HG02870 (cell line): ENCODE measurements at regions not wholly inside any gene's neighbourhood (a gene's known extent, or its start where the extent isn't known, plus 50 kb on each side); places are given as distances from the start of the nearest gene placed in this dataset.

ENCODE experiments used
- ATAC-seq: cut with Tn5 transposase; IDR thresholded peaks from one replicate; pipeline ENCODE4 v1.9.1; 2021; ENCODE audit warnings: mild to moderate bottlenecking, moderate library complexity; ENCODE audit not compliant: unreplicated experiment

DNA sequence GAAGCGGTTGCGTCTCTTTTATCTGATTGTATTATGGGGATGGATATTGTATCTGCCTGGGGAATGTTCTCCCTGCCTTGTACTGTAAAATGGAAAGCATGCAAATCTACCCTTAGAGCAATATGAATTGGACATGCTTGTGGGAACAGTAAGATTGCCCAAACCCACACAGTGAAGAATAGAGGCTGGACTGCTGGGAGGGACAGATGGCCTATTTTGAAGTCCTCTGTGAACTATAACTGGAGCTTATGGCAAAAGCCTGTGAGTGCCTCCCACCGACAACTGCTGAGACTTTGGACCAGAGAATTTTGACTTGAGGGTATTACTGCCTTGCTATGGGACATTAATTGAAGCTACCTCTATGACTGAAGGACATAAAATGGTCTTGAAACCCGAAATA lies 168.9 kb downstream of the ERCC6L2 start:
- no peak for ATAC-seq

DNA sequence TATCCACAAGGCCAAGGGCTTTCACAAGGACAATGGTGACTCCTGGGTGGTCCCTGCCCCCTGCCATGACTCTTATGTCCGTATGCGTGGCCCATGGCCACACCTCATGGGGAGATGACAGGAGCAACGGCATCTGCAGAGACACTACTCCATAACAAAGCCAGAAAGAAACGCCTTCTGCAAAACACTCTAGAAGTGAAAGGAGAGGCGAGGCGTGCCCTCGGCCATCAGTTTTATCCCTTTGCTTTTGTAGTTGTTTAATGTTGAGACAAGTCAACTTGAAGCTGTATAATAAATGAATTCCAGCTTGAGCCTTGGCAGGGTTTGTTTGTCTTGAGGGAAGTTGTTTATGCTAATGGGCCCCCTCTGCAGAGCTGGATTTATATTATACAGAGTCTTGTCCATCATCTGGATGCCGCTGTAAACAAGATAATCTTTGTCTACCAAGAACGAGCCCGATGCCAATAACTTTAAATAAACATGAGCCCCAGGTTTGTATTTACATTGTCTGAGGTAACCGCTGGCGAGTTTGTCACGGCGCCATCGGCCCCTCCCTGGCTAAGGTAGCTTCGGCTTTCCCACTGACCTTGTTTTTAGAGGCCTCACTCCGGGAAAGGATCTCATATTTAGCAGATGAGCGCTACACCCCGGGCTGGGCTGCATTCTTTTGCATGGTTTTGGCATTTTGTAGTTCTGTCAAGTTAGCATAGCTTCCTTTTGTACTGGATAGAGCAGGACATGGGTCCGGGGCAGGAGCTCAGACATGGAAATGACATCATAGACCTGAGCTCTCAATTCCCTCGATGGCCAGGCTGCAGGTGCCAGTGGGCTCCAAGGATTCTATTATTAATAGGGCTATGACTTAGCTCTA lies 165.3 kb downstream of the ERCC6L2 start:
- no peak for ATAC-seq

DNA sequence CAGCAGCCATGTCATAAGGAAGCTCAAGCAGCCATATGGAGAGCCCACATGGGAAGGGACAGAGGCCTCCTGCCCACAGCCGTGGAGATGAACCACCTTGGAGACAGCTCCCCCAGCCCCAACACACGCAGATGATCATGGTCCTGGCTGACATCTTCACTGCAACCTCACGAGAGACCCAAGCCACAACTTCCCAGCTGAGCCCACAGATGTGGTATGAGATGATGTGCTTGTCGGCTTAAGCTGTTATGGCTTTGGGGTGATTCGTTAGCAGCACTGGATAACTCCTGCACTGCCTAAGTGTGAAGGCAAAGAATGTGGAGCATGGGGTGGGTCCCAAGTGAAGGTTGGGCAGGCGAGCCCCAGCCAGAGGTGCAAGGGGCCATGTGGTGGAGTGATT lies 163.4 kb downstream of the ERCC6L2 start:
- ATAC-seq, result no peak

DNA sequence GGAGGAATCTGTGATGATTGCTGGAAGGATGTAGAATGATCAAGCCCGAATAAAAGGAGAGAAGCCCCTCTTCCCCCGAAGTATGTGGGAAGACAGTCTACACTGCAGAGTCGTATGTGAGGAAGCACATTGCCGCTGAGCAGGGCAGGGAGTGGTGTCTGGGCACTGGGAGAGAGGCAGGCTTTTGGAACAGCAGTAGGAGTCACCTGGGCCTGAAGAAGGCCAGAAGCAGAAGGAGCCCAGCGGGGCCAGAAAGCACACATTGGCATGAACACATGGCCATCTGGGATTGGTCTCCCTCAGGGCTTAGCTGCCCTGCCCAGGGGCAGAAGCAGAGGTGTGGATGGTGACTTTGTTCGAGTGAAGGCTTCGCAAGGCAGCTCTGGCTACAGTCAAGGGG lies 162.8 kb downstream of the ERCC6L2 start:
- ATAC-seq, result no peak

DNA sequence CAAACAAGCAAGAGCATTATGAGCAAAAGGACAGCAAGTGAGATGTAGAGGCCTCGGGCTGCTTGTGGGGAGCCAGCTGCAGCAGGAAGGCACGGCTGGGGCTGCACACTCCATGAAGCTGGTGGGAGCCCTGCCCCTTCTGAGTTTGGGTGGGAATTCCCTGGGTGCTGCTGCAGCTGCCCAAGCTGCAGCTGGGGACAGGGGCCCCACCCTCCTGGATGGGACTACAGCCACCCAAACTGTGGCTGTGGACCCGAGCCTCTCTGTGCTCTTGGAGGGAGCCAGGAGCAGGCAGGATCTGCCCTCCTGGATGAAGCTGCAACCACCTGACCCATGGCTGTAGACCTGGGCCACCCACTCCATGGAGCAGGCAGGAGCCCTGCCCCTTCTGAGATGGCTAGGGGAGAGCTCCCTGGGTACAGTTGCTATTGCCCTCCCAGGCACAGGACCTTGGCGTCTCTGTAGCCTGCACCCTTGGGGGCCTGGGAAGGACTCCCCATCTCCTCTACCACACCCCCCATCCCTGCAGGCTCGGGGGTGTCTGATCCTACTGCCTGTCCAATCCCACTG lies 159.1 kb downstream of the ERCC6L2 start:
- ATAC-seq, result no peak

DNA sequence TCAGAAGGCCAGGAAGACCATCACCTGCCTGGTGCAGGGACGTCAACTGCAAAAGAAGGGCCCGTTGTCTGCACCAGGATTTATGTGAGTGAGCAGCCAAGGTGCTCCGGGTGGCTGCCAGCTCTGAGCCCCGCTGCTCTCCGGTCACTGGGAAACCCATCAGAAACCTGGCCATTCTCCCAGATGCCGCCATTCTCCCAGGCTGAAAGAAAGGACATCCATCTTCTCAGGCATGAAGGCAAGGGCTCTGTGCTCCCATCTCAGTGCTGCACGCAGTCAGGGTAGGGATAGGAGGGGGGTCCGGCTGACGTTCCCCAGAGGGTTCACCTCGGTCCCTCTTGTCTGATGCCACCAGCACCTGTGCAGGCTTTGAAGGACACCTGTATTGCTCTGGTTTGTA lies 158.4 kb downstream of the ERCC6L2 start:
- ATAC-seq, result no peak

DNA sequence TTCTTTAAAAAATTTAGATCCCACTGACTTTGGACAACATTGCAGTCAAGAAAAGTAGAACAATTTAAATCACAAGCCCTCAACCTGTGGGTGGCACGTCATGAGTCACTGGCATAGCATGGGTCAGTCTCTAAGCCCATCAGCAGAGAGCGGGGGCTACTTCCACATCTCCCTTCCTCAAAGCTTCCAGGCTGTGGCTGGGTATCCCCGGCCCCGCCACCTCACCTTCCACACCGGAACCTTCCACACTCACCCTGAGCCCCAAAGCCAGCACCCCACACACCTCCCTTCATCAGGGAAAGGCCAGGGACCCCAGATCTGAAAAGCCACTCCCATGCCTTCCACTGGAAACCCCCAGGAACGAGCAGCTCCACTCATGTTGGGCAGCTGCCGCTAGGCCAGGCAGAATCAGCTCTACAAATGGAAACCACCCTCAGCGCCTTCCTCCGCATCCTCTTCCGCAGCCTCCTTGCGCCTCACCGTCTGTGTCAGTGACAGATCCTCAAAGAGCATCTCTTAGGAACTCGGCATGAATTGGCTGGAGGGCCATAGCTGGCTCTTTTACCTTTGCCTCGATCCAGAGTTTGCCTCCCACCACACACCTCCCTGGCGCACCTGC lies 156.5 kb downstream of the ERCC6L2 start:
- no peak for ATAC-seq

DNA sequence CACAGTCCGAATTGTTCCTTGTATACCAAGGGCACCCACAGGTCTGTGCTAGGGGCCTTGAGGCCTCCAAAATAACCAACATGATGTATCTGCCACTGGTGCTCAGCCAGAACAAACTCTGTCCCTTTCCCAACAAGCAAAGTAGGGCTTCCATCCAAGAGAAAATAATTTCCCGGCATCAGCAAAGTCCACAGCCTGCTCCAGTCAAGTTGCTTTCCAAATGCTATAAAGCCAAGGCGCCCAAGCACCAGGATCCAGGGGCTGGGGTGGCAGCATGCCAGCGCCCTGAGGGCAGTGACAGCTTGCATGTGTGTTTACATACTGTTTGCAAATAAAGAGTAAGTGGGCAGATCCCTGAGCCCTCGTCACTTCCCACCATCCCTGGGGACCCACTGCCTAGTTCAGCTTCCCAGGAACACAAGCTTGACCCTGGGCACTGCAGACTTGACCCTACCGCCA lies 155.9 kb downstream of the ERCC6L2 start:
- ATAC-seq, result no peak

DNA sequence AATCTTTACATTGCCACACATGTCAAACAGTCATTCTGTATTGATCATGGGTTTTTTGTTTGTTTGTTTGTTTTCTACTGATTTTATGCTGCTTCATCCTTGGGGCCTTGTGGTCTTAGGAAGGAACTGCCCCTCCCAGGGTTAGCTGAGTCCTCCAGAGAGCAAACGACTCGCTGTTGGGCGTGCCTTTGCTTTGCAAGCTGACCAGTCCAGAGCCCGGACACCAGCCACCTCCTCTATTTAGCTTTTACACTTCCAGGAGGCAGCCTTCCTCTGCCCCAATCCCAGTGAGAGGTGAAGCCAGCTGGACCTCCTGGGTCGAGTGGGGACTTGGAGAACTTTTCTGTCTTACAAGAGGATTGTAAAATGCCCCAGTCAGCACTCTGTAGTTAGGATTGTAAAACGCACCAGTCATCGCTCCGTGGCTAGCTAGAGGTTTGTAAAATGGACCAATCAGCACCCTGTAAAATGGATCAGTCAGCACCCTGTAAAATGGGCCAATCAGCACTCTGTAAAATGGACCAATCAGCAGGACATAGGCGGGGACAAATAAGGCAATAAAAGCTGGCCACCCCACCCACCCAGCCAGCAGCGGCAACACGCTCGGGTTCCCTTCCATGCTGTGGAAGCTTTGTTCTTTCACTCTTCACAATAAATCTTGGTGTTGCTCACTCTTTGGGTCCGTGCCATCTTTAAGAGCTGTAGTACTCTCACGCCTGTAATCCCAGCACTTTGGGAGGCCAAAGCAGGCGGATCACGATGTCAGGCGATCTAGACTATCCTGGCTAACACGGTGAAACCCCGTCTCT lies 154.4 kb downstream of the ERCC6L2 start:
- no peak for ATAC-seq

DNA sequence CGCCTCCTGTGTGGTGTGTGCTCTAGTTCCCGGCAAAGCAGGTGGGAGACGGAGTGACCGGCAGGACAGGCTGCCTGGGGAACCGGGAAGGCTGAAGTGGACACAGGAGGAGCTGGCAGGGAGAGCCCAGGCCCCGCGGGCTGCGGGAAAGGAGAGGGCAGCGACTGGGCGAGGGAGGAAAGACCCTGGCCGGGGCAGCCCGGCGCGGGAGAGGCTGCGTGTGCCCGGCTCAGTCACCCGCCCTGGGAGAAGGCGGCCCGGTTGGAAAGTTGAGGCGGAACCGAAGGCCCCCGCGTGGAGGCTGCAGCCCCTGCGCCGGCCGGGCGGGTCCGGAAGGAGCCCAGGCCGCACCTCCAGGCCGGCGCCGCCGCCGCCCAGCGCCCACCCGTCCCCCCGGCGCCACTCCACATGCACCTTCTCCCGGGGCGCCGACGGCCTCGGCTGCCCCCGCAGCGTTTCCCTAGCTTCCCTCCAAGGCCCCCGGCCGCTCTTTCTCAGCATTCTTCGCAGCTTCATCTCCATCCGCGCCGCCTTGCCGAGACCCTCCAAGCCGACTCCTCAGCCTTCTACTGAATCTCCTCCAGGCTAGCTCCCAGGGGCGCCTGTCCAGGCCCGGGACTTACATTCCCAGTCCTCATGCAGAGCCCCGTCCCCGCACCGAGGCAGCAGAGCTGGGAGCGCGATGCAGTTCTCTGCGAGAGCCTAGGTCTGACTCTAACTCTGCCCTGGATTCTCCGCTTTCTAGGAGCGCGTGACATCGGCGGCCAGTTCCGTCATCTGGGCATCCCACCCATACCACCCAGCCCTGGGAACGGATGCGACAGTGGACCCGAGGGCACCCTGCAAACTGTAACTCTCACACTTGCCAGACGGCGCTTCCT lies 152.0 kb downstream of the ERCC6L2 start:
- ATAC-seq, result no peak

DNA sequence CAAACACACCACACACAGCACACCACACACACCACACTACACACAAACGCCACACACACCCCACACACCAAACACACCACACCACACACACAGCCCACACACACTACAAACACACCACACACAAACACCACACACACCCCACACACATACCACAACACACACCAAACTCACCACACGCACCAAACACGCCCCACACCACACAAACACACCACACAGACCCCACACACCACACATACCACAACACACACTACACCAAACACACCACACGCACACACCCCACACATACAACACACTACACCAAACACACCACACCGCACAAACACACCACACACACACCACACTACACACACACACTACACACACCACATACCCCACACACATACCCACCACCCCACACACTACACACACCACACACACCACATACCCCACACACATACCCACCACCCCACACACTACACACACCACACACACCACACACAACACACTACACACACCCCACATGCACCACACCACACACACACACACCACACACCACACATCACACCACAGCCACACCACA lies 151.2 kb downstream of the ERCC6L2 start:
- ATAC-seq, result no peak

DNA sequence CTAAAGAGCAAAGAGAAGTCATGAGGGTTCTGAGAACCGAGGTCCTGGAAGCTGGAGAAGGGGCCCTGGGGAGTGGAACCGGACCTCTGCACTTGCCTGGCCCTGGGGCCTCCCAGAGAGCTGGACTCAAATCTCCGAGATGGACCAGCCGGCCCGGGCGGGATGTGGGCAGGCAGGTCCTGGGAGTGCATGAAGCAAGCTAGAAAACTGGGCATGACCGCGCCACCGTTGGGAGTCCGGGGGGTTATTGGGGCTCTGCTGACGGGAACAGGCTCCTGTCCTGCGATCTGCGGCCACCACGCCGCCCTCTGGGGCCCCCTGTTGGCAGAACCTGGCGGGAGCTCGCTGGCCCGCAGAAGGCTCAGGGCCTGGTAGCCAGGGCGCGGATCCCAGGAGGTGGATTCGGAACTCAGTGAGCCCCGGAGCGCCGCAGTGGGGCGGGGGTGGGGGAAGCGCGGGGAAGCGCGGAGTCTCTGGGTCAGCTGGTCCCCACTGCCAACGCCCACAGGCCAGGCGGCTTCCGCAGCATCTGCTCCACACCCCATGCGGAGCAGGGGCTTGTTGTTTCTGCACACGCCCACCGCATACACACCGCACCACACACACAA lies 150.6 kb downstream of the ERCC6L2 start:
- ATAC-seq, result no peak

DNA sequence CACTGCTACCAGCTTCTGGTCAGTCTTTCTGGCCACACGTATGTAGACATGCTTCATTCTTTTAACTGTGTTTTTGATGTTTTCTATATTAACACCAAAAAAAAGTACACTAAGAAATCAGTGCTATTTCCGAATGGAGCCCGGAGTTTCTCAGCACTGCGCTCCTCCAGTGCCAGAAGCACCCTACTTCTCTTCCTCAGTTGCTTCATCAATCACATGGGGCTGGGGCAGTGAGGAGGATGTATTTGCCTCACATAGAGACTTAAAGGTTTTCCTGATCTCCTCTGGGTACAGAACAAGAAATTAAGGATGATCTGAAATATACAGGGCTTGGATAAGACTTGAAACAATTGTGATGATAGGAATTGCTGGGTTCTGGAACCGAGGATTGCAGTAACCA lies 148.0 kb downstream of the ERCC6L2 start:
- ATAC-seq, result no peak

DNA sequence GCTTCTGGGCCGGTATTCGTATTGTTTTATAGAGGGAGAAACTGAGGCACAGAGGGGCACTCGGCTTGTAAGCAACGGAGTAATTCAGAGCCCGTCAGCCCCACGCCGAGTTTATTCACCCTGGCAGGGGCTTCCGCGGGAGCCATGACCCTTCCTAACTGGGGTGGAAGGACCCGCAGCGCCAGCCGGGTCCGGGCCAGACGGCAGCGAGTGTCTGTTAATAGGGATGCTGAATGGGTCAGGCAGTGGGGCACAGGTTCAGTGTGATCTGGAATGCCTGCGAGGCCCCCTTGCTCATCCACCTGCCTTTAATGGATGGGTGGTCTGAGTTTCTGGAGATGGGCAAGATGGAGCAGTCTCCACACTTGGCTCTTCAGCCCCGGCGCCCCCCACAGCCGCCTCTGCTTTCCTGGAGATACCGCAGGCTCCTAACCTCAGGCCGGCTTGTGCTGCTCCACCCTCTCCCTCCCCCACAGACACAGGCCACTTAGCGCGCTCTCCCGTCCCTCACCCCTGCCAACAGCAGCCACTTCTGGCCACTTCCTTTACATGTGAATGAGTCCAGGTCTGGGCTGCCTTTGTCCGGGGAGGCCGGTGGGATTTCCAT lies 147.1 kb downstream of the ERCC6L2 start:
- ATAC-seq, result no peak

DNA sequence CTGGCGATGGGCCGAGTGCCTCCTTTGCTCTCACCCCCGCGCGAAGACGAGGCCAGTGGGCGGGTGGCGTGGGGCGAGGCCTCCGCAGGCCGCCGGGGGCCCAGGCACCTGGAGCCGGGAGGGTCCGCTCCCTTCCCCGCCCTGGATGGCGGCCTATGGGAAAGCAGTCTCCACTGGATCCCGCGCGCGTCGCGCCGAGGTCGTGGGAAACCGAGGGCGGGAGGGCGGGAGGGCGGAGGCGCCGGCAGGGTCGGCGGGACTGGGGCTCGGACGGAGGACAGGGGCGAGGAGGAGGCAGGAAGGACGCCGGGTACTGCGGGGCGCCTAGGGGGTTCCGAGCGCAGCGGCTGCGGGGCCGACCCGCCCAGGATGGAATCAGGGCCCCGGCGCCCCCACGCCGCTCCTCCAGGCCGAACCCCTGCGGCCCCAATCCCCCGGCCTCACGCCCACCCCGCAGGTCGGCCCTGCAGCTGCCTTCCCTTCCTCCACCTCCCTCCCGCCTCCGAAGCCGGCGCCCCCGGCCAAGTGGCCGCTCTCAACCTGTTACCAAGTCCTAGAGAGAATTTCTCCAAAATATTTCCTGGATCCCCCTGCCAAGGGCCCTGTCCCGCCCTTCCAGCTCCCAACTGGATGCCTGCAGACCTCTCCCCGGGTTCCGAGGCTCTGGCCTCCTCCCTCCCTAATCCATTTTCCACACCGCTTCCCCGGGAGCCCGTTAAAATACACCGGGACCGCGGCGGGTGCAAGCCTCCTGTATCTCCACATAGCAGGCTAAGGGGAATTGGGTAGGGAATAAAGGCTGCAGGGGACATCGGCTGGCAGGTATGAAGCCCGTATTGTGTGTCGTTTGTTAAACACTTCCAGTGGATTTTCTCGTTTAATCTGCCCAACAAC lies 146.3 kb downstream of the ERCC6L2 start:
- no peak for ATAC-seq

DNA sequence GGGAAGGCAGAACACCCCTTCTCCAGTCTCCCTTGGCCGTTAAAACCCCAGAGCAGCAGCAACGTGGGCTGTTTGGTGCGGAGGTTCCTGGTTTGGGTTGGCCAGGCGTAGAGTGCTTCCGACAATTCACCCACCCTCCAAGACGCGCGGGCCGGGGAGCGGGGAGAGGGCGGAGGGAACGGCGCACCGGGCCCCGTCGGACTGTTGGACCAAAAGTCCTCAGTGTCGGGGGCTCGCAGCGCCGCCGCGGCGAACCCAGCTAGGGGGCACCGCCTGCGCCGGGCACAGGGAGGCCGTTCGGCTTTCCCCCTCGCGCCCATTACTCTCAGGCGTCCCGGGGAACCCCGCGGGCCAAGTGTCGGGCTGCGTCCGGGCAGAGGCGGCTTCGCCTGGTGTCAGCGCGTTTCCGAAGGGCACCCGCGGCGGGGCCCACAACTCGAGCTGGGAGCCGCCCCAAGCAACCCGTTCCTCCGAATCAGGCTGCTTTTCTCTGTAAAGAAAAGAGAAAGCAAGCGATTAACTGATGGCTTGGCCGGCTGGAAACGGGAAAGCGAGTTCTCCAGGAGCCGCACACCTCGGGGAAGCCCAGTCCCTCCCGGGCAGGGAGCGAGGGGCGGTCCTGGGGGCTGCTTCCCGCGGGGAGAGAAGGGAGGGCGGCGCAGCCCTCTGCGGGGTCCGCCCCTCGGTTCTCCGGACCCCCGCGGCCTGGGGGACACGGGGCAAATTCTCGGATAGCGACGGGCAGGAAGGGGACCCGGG lies 145.5 kb downstream of the ERCC6L2 start:
- no peak for ATAC-seq

DNA sequence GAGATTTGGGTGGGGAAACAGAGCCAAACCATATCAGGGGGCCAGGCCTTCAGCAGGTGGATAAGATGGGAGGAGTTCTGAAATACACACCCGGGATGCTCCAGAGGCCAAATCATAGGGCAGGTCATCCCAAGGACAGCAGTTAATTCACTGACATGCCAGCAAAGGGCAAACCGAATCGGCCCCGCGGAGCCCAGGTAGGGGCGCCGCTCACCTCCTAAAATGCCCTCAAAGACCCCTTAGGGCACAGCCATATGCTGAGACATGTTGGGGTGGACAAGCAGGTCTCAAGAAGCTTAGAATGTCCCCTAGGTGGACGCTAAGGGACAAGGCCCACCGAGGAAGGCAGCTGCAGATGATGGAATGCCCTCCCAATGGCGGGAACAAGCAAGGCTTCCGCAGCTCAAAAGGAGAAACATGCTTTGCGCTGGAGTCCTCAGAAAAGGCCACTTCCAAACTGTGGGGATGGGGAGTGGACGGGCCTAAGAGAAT lies 144.9 kb downstream of the ERCC6L2 start:
- ATAC-seq, result no peak
